Erythroblast (primary cell): ENCODE measurements at regions not wholly inside any gene's neighbourhood (a gene's known extent, or its start where the extent isn't known, plus 50 kb on each side); places are given as distances from the start of the nearest gene placed in this dataset.

Experiments
- DNase-seq, 2 experiments: peaks; one replicate each; lab custom pipeline; 2025; lab: John Stamatoyannopoulos, UW
- GATA1 ChIP-seq: IDR thresholded peaks from 2 replicates; pipeline ENCODE4 v1.6.1; 2011; ENCODE audit warnings: low read depth, mild to moderate bottlenecking, control low read depth, low read length, moderate library complexity
- POLR2A ChIP-seq: IDR thresholded peaks from 2 replicates; pipeline ENCODE4 v1.6.1; 2011; ENCODE audit warnings: mild to moderate bottlenecking, low read length

DNA sequence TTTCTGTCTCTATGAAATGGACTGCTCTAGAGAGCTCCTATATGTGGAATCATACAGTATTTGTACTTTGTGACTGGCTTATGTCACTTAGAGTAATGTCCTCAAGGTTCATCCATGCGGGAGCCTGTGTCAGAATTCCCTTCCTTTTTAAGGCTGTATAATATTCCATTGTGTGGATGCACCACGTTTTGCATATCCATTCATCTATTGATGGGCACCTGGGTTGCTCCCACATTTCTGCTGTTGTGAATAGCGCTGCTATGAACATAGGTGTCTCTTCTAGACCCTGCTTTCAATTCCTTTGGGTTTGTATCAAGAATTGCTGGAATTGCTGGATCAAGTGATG, 155.4 kb downstream of the BMP7 start:
- DNase-seq, result no peak
- no peak for TF ChIP-seq POLR2A
- TF ChIP-seq GATA1, result no peak

DNA sequence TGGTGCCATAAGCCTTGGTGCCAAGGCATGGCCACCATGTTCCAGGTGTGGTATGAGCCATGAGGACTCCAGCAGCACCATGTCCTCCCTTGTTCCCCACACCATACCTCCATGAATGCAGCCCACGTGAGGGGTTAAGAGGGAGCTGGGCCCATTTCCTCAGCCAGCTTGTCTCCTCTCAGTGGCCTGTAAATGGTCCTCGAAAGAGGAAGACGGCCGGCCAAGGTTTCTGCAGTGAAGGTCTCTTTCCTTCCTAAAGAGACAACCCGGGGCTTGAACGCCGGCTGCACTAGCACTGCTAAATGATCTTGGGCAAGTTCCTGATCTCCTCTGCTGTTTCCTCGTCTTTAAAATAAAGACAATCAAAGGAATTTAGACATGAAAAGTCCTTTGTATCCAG, 154.0 kb downstream of the BMP7 start:
- TF ChIP-seq GATA1 (no peak), POLR2A (no peak)
- no peak for DNase-seq

DNA sequence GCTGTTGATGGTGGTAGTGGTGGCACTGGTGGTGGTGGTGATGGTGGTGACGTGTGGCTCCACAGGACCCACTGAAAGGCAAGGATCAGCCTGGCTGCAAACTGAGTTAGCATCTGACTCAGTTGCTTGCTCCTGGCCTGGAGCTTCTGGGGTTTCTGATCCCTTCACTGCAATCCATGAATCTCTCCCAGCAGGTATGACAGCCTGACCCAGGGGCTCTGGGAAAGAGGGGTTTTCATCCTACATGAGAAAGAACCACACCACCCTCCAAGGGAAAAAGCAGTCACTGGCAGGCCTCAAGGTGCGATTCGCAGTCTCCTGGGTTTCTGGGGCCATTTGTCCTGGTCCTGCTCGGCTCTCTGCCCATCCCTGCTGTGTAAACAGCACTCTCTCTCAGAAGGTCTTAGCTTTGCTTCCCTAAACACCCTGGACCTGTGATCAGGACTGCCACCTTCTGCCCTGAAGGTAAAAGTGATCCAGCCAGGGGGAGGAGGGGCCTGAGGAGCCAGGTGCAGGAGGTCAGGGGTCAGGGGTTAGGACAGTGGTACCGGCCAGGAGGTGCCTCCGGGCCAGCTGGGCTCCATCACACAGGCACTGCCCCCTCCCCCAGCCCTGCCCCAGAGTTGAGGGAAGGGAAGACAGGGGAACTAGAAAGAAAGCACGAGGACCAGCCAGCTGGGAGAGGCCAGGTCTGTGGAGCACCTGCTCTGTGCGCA, 152.0 kb downstream of the BMP7 start:
- DNase-seq, result no peak
- TF ChIP-seq POLR2A, result no peak
- no peak for TF ChIP-seq GATA1

DNA sequence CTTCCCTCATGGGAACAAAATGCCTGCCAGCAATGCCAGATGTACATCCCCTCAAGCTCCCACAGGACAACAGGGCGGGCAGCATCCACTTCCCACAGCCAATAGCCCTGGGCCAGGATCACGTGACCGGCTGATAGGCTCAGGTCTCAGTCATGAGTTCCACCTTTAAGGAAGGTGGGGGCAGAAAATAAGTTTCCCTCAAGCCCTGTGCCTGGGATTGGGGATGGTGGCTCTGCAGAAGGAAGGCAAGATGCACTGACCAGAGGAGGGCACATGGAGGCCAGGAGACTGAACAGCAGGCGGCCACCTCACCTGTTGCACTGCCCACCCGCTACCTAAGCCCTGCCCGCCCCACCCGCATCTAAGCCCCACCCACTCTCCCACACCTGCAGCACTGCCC, 149.1 kb downstream of the BMP7 start:
- TF ChIP-seq POLR2A (no peak), GATA1 (no peak)
- DNase-seq, result no peak

DNA sequence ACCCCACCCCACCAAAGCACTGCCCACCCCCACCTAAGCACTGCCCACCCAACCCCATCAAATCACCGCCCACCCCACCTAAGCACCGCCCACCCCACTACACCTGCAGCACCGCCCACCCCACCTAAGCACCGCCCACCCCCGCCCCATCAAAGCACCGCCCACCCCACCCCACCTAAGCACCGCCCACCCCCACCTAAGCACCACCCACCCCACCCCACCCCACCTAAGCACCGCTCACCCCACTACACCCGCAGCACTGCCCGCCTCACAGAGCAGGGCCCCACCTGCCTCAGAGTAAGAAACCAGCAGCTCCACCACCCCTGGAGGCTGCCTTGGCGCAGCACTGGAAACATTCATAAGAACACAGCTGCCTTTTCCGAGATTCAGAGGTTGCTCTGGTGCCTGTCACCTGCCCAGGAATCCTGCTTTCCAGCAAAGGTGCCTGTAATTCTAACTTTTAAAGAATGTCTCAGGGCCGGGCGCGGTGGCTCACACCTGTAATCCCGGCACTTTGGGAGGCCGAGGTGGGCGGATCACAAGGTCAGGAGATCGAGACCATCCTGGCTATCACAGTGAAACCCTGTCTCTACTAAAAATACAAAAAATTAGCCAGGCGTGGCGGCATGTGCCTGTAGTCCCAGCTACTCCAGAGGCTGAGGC, 148.2 kb downstream of the BMP7 start:
- DNase-seq, result no peak
- TF ChIP-seq POLR2A (no peak), GATA1 (no peak)
